Liver (tissue), 8 donors: ENCODE measurements at regions not wholly inside any gene's neighbourhood (a gene's known extent, or its start where the extent isn't known, plus 50 kb on each side); places are given as distances from the start of the nearest gene placed in this dataset.

Source experiments
- DNase-seq: peaks from one replicate; pipeline ENCODE4 v3.0.0-alpha.2; 2017; ENCODE audit warnings: low spot score
- H3K27ac ChIP-seq, 2 donors: one replicate each; pipeline ENCODE4 v1.7.0; 2013; ENCODE audit warnings: inconsistent platforms in 2 of 2, low read length in 2 of 2, control low read depth in 1 of 2, low read depth in 1 of 2, mild to moderate bottlenecking in 1 of 2
- H3K27me3 ChIP-seq, 4 donors: one replicate each; pipeline versions ENCODE4 v1.6.1 to v1.7.0; 2013; ENCODE audit warnings: low read length in 3 of 4, inconsistent platforms in 1 of 4, mild to moderate bottlenecking in 1 of 4, moderate library complexity in 1 of 4; ENCODE audit not compliant: control insufficient read depth in 4 of 4, insufficient read depth in 4 of 4
- H3K36me3 ChIP-seq, 4 donors: one replicate each; pipeline versions ENCODE4 v1.6.1 to v1.7.0; 2013; ENCODE audit warnings: low read length in 3 of 4, mild to moderate bottlenecking in 3 of 4, low read depth in 1 of 4, moderate library complexity in 1 of 4; ENCODE audit not compliant: control insufficient read depth in 4 of 4, insufficient read depth in 3 of 4
- H3K4me1 ChIP-seq, 4 donors: one replicate each; pipeline versions ENCODE4 v1.6.1 to v1.7.0; 2013; ENCODE audit warnings: low read length in 3 of 4, mild to moderate bottlenecking in 3 of 4, moderate library complexity in 1 of 4; ENCODE audit not compliant: control insufficient read depth in 4 of 4, insufficient read depth in 4 of 4
- H3K4me3 ChIP-seq, 3 donors: one replicate each; pipeline versions ENCODE4 v1.6.1 to v1.7.0; 2013; ENCODE audit warnings: low read length in 3 of 3, control low read depth in 1 of 3, low read depth in 1 of 3, mild to moderate bottlenecking in 1 of 3
- H3K9ac ChIP-seq, 2 donors: one replicate each; pipeline ENCODE4 v1.7.0; 2013; ENCODE audit warnings: low read length in 2 of 2, mild to moderate bottlenecking in 2 of 2, moderate library complexity in 2 of 2, control low read depth in 1 of 2, low read depth in 1 of 2
- H3K9me3 ChIP-seq, 4 donors: one replicate each; pipeline versions ENCODE4 v1.6.1 to v1.7.0; 2013; ENCODE audit warnings: low read length in 3 of 4; ENCODE audit not compliant: control insufficient read depth in 4 of 4
- ATF3 ChIP-seq: IDR thresholded peaks from 2 replicates; pipeline ENCODE4 v1.6.1; 2016; ENCODE audit warnings: antibody characterized with exemption
- CTCF ChIP-seq: fragments of 150-350 bp; IDR thresholded peaks from 2 replicates; pipeline ENCODE4 v1.5.1; 2017; ENCODE audit warnings: improper control_type of control experiment, low read depth, low read length; ENCODE audit not compliant: missing input control
- EGR1 ChIP-seq, 2 donors: IDR thresholded peaks; 2 replicates each; pipeline ENCODE4 v1.6.1; 2016 to 2018; ENCODE audit warnings: antibody characterized with exemption in 2 of 2, low read depth in 2 of 2
- FOXA1 ChIP-seq: IDR thresholded peaks from 2 replicates; pipeline ENCODE4 v1.6.1; 2016; ENCODE audit warnings: antibody characterized with exemption
- FOXA2 ChIP-seq: IDR thresholded peaks from 2 replicates; pipeline ENCODE4 v1.6.1; 2016; ENCODE audit warnings: antibody characterized with exemption
- GABPA ChIP-seq, 2 donors: IDR thresholded peaks in 1 of 2; conservative IDR thresholded peaks in 1 of 2; 2 replicates each; pipeline ENCODE4 v1.6.1; 2016; ENCODE audit warnings: antibody characterized with exemption in 2 of 2, mild to moderate bottlenecking in 1 of 2, moderate library complexity in 1 of 2
- HNF4A ChIP-seq, 2 donors: conservative IDR thresholded peaks; 2 replicates each; pipeline ENCODE4 v1.6.1; 2016; ENCODE audit warnings: antibody characterized with exemption in 2 of 2, mild to moderate bottlenecking in 2 of 2
- HNF4G ChIP-seq: IDR thresholded peaks from 2 replicates; pipeline ENCODE4 v1.6.1; 2016; ENCODE audit warnings: antibody characterized with exemption
- JUND ChIP-seq, 2 donors: IDR thresholded peaks; 2 replicates each; pipeline ENCODE4 v1.6.1; 2016; ENCODE audit warnings: antibody characterized with exemption in 2 of 2
- MAX ChIP-seq: IDR thresholded peaks from 2 replicates; pipeline ENCODE4 v1.6.1; 2016; ENCODE audit warnings: antibody characterized with exemption
- NR2F2 ChIP-seq: IDR thresholded peaks from 2 replicates; pipeline ENCODE4 v1.6.1; 2016; ENCODE audit warnings: antibody characterized with exemption
- RAD21 ChIP-seq, 2 donors: IDR thresholded peaks; 2 replicates each; pipeline ENCODE4 v1.6.1; 2016; ENCODE audit warnings: antibody characterized with exemption in 2 of 2, mild to moderate bottlenecking in 2 of 2
- REST ChIP-seq: IDR thresholded peaks from 2 replicates; pipeline ENCODE4 v1.6.1; 2016; ENCODE audit warnings: antibody characterized with exemption, mild to moderate bottlenecking
- TAF1 ChIP-seq: conservative IDR thresholded peaks from 2 replicates; pipeline ENCODE4 v1.6.1; 2016; ENCODE audit warnings: antibody characterized with exemption, mild to moderate bottlenecking
- YY1 ChIP-seq: IDR thresholded peaks from 2 replicates; pipeline ENCODE4 v1.6.1; 2016; ENCODE audit warnings: antibody characterized with exemption, mild to moderate bottlenecking
- ZBTB33 ChIP-seq: IDR thresholded peaks from 2 replicates; pipeline ENCODE4 v1.6.1; 2016; ENCODE audit warnings: antibody characterized with exemption
- WGBS: extraction: QIAGEN DNeasy Blood & Tissue Kit; methylation state at CpG from one replicate; pipeline ENCODE4 v1.1.7; 2013; 5-methylcytosine and 5-hydroxymethylcytosine counted together
- donor health status: healthy.
- donor health status: healthy.
- donor health status: healthy.
- donor health status: healthy.
- donor health status: healthy.

GRCh38 chr14:38847161-38847560, 255.9 kb downstream of the SEC23A start:
- Histone ChIP-seq H3K27ac (no peak overlapping the region), H3K4me3 (no peak overlapping the region), H3K9ac (no peak overlapping the region), H3K36me3 (no peaks in the 10 kb centered on the region), H3K27me3 (no peaks in the 10 kb centered on the region), H3K9me3 (no peaks in the 10 kb centered on the region), H3K4me1 (no peaks in the 10 kb centered on the region)
- TF ChIP-seq GABPA (IDR thresholded peaks at IDR 0.05 in 1 of 2, conservative IDR thresholded peaks at IDR 0.05 in 1 of 2) (no peak), ZBTB33 (no peak), EGR1 (IDR thresholded peaks at IDR 0.05; ENCODE audit: low read depth in 2 of 2) (no peak), HNF4G (no peak), FOXA2 (no peak), ATF3 (no peak), JUND (IDR thresholded peaks at IDR 0.05) (no peak), TAF1 (no peak), REST (no peak), RAD21 (IDR thresholded peaks at IDR 0.05) (no peak), FOXA1 (no peak), YY1 (no peak), CTCF (no peak), MAX (no peak), NR2F2 (no peak)
- WGBS = 65% methylated on average over 3 of the region's 3 CpGs
- DNase-seq = no peak

GRCh38 chr14:38839694-38840365, 263.2 kb downstream of the SEC23A start:
- H3K9ac ChIP-seq = no peak overlapping the region
- no peak overlapping the region for H3K27ac ChIP-seq
- TF ChIP-seq CTCF = no peak
- TF ChIP-seq JUND (IDR thresholded peaks at IDR 0.05) = no peak
- TF ChIP-seq MAX = no peak
- TF ChIP-seq RAD21 (IDR thresholded peaks at IDR 0.05) = no peak
- no peak for TF ChIP-seq FOXA2
- no peak for TF ChIP-seq REST
- no peak for TF ChIP-seq HNF4A (conservative IDR thresholded peaks at IDR 0.05)
- no peak for TF ChIP-seq TAF1
- H3K4me1 ChIP-seq = no peaks in the 10 kb centered on the region
- DNase-seq = no peak
- 41% methylated on average over 3 of the region's 3 CpGs for WGBS
- H3K9me3 ChIP-seq = no peaks in the 10 kb centered on the region
- no peaks in the 10 kb centered on the region for H3K27me3 ChIP-seq
- H3K36me3 ChIP-seq = no peaks in the 10 kb centered on the region
- H3K4me3 ChIP-seq = no peak overlapping the region
